ENCODE measurements at regions not wholly inside any gene's neighbourhood (a gene's known extent, or its start where the extent isn't known, plus 50 kb on each side); places are given as distances from the start of the nearest gene placed in this dataset.

- H4K20me1 ChIP-seq (ENCODE audit: insufficient read depth, low read length), result no peaks in the 10 kb centered on the region
Measured at GRCh38 chr3:157844216-157844615, 262.0 kb downstream of the SHOX2 start.

GRCh38 chr3:157841029-157841428 is 265.2 kb downstream of the SHOX2 start:
- H3K9me2 ChIP-seq (ENCODE audit: low read depth, low read length), result no peaks in the 10 kb centered on the region
- no peak overlapping the region for H3K4me3 ChIP-seq (ENCODE audit: low read depth, low read length, poor library complexity, severe bottlenecking)
- H3K36me3 ChIP-seq (ENCODE audit: insufficient read depth, low read length), result no peaks in the 10 kb centered on the region
- no peak overlapping the region for H3K9ac ChIP-seq (ENCODE audit: low read length)
- H3K4me2 ChIP-seq (ENCODE audit: low read length), result no peak overlapping the region
- H3K9me3 ChIP-seq (ENCODE audit: low read length), result no peaks in the 10 kb centered on the region
- H4K20me1 ChIP-seq (ENCODE audit: insufficient read depth, low read length), result no peaks in the 10 kb centered on the region
- H3F3A ChIP-seq (ENCODE audit: insufficient read depth, low read length), result no peaks in the 10 kb centered on the region
- H3K4me1 ChIP-seq (ENCODE audit: insufficient read depth, low read length, severe bottlenecking), result no peaks in the 10 kb centered on the region
- no peaks in the 10 kb centered on the region for H3K79me2 ChIP-seq (ENCODE audit: insufficient read depth, low read length)
- no peak overlapping the region for H3K27ac ChIP-seq (ENCODE audit: low read depth, low read length, poor library complexity, severe bottlenecking)
- TF ChIP-seq EZH2 (IDR thresholded peaks at IDR 0.05; ENCODE audit: borderline replicate concordance, low read length), result no peak
- no peak for TF ChIP-seq CTCF (IDR thresholded peaks at IDR 0.05; ENCODE audit: low read length)
- no peaks in the 10 kb centered on the region for H3K27me3 ChIP-seq (ENCODE audit: insufficient read depth, low read length)
- H2AFZ ChIP-seq (ENCODE audit: low read length), result no peak overlapping the region

More at GRCh38 chr3:157844216-157844615, 262.0 kb downstream of the SHOX2 start:
- H3K36me3 ChIP-seq (ENCODE audit: insufficient read depth, low read length), result no peaks in the 10 kb centered on the region
- H3K9me3 ChIP-seq (ENCODE audit: low read length), result no peaks in the 10 kb centered on the region
- H3K9me2 ChIP-seq (ENCODE audit: low read depth, low read length), result no peaks in the 10 kb centered on the region
- H3K4me3 ChIP-seq (ENCODE audit: low read depth, low read length, poor library complexity, severe bottlenecking), result no peak overlapping the region
- no peaks in the 10 kb centered on the region for H3K79me2 ChIP-seq (ENCODE audit: insufficient read depth, low read length)
- H2AFZ ChIP-seq (ENCODE audit: low read length), result no peak overlapping the region
- H3K4me2 ChIP-seq (ENCODE audit: low read length), result no peak overlapping the region
- no peaks in the 10 kb centered on the region for H3K4me1 ChIP-seq (ENCODE audit: insufficient read depth, low read length, severe bottlenecking)
- H3K27me3 ChIP-seq (ENCODE audit: insufficient read depth, low read length), result no peaks in the 10 kb centered on the region
- no peak overlapping the region for H3K27ac ChIP-seq (ENCODE audit: low read depth, low read length, poor library complexity, severe bottlenecking)
- TF ChIP-seq CTCF (IDR thresholded peaks at IDR 0.05; ENCODE audit: low read length) (no peak), EZH2 (IDR thresholded peaks at IDR 0.05; ENCODE audit: borderline replicate concordance, low read length) (no peak)
- no peak overlapping the region for H3K9ac ChIP-seq (ENCODE audit: low read length)
- no peaks in the 10 kb centered on the region for H3F3A ChIP-seq (ENCODE audit: insufficient read depth, low read length)

- Histone ChIP-seq H3K27ac (ENCODE audit: low read depth, low read length, poor library complexity, severe bottlenecking) (no peak overlapping the region), H3F3A (ENCODE audit: insufficient read depth, low read length) (no peaks in the 10 kb centered on the region), H3K4me3 (ENCODE audit: low read depth, low read length, poor library complexity, severe bottlenecking) (no peak overlapping the region), H3K4me1 (ENCODE audit: insufficient read depth, low read length, severe bottlenecking) (no peaks in the 10 kb centered on the region), H3K4me2 (ENCODE audit: low read length) (no peak overlapping the region), H2AFZ (ENCODE audit: low read length) (no peak overlapping the region), H3K79me2 (ENCODE audit: insufficient read depth, low read length) (no peaks in the 10 kb centered on the region), H3K36me3 (ENCODE audit: insufficient read depth, low read length) (no peaks in the 10 kb centered on the region), H3K9me3 (ENCODE audit: low read length) (no peaks in the 10 kb centered on the region), H3K9me2 (ENCODE audit: low read depth, low read length) (no peaks in the 10 kb centered on the region), H3K27me3 (ENCODE audit: insufficient read depth, low read length) (no peaks in the 10 kb centered on the region), H3K9ac (ENCODE audit: low read length) (no peak overlapping the region), H4K20me1 (ENCODE audit: insufficient read depth, low read length) (no peaks in the 10 kb centered on the region)
- TF ChIP-seq EZH2 (IDR thresholded peaks at IDR 0.05; ENCODE audit: borderline replicate concordance, low read length), result no peak
- no peak for TF ChIP-seq CTCF (IDR thresholded peaks at IDR 0.05; ENCODE audit: low read length)
Measured at GRCh38 chr3:157840564-157840963, 265.7 kb downstream of the SHOX2 start.
